ENCODE measurements at regions not wholly inside any gene's neighbourhood (a gene's known extent, or its start where the extent isn't known, plus 50 kb on each side); places are given as distances from the start of the nearest gene placed in this dataset.

DNA sequence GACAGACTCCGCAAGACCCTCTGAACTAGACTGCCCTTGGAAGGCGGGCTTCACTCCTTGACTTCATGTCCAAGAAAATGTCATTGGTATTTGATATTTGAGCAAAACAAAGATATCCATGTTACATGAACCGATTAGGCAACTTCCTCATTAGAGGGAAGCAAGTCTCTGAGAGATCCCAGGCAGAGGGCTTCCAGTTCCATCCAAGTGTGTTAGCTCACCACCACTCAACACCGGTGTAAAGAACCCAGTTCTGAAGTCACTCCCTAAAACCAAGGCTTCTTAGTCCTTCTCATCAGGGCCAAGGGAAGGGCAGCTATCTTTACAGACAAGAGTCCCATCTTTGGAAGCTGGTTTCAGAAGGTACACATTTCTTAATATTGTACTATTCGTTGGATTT is 87.2 kb upstream of the CDKN3 start:
- TF ChIP-seq, protein P1, sequence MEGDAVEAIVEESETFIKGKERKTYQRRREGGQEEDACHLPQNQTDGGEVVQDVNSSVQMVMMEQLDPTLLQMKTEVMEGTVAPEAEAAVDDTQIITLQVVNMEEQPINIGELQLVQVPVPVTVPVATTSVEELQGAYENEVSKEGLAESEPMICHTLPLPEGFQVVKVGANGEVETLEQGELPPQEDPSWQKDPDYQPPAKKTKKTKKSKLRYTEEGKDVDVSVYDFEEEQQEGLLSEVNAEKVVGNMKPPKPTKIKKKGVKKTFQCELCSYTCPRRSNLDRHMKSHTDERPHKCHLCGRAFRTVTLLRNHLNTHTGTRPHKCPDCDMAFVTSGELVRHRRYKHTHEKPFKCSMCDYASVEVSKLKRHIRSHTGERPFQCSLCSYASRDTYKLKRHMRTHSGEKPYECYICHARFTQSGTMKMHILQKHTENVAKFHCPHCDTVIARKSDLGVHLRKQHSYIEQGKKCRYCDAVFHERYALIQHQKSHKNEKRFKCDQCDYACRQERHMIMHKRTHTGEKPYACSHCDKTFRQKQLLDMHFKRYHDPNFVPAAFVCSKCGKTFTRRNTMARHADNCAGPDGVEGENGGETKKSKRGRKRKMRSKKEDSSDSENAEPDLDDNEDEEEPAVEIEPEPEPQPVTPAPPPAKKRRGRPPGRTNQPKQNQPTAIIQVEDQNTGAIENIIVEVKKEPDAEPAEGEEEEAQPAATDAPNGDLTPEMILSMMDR (IDR thresholded peaks at IDR 0.05) = no peak
- TF ChIP-seq POLR2A (IDR thresholded peaks at IDR 0.05) = no peak
- TF ChIP-seq EP300 (IDR thresholded peaks at IDR 0.05) = no peak
- TF ChIP-seq POLR2AphosphoS5 (IDR thresholded peaks at IDR 0.05) = no peak
